K562 (cell line): ENCODE measurements at regions not wholly inside any gene's neighbourhood (a gene's known extent, or its start where the extent isn't known, plus 50 kb on each side); places are given as distances from the start of the nearest gene placed in this dataset.

Experiments used
- ATAC-seq: fragments of 200-7000 bp; cut with Tn5 transposase; 3 replicates; pipeline ENCODE4 v1.9.1; 2020; ENCODE audit warnings: moderate library complexity
- BruUV-seq: library from RNA; stranded (reverse); fragments of 400-500 nt; replicated peaks from 2 replicates; lab custom pipeline; 2021; lab: Mats Ljungman, UMichigan
- CTCF ChIA-PET: fragments of 300-600 bp; formaldehyde crosslinking; extraction: SDS; loops from one replicate; lab custom pipeline; 2021; ENCODE audit warnings: low intra/inter-chr PET ratio; lab: Yijun Ruan, JAX
- POLR2A ChIA-PET: fragments of 300-600, 350-650 bp; sonication (Branson Sonifier 250); formaldehyde crosslinking; extraction: SDS; loops from one replicate; lab custom pipeline; 2021; ENCODE audit warnings: antibody characterized with exemption, inconsistent platforms; lab: Yijun Ruan, JAX
- DNase-seq, 4 experiments: peaks; one replicate each; pipeline versions ENCODE4 v3.0.0 to v3.0.0-alpha.2; 2011 to 2018; ENCODE audit warnings: low spot score in 3 of 4, mixed read lengths in 3 of 4; ENCODE audit errors: extremely low read depth in 1 of 4
- FAIRE-seq: peaks from 2 replicates; lab custom pipeline; 2011; peaks lifted over from hg19 to GRCh38; lab: Jason Lieb, UNC
- H2AFZ ChIP-seq: 2 replicates; pipeline ENCODE4 v1.6.0; 2011; ENCODE audit warnings: low read depth, low read length, control low read depth, inconsistent platforms
- H3K27ac ChIP-seq: fragments of 200-600 bp; 3 replicates; pipeline ENCODE4 v1.8.0; 2011; ENCODE audit warnings: low read depth, mild to moderate bottlenecking, control low read depth, inconsistent platforms, low read length, moderate library complexity, mixed read lengths; ENCODE audit errors: extremely low read depth
- H3K27me3 ChIP-seq, 2 experiments: fragments of 300-600 bp in 1 of 2; 2 replicates in 1 of 2; 3 replicates in 1 of 2; pipeline versions ENCODE4 v1.6.0 to v1.8.0; 2011; ENCODE audit warnings: inconsistent platforms in 2 of 2, low read length in 2 of 2, mild to moderate bottlenecking in 1 of 2, mixed read lengths in 1 of 2, moderate library complexity in 1 of 2; ENCODE audit not compliant: control insufficient read depth in 2 of 2, insufficient read depth in 2 of 2
- H3K36me3 ChIP-seq: fragments of 300-600 bp; 3 replicates; pipeline ENCODE4 v1.8.0; 2011; ENCODE audit warnings: mild to moderate bottlenecking, low read length, inconsistent platforms; ENCODE audit not compliant: control insufficient read depth, insufficient read depth
- H3K4me1 ChIP-seq, 2 experiments: fragments of 200-600 bp in 1 of 2; replicated peaks in 1 of 2; 2 replicates in 1 of 2; 3 replicates in 1 of 2; pipeline versions ENCODE4 v1.5.1 to v1.8.0; 2011; ENCODE audit warnings: inconsistent platforms in 2 of 2, low read length in 2 of 2, mild to moderate bottlenecking in 1 of 2, mixed read lengths in 1 of 2, moderate library complexity in 1 of 2; ENCODE audit not compliant: control insufficient read depth in 2 of 2, insufficient read depth in 2 of 2
- H3K4me2 ChIP-seq: 2 replicates; pipeline ENCODE4 v1.6.1; 2011; ENCODE audit warnings: low read length, control low read depth, inconsistent platforms, mixed read lengths; ENCODE audit not compliant: insufficient read depth
- H3K4me3 ChIP-seq: fragments of 200-600 bp; sonication (generic), shearing (Covaris generic); 2 replicates; pipeline ENCODE4 v1.5.1; 2016; ENCODE audit warnings: control low read depth, inconsistent platforms
- H3K79me2 ChIP-seq: fragments of 200-600 bp; 3 replicates; pipeline ENCODE4 v1.8.0; 2011; ENCODE audit warnings: low read length, inconsistent platforms; ENCODE audit not compliant: control insufficient read depth, insufficient read depth
- H3K9ac ChIP-seq, 2 experiments: 2 replicates each; pipeline versions ENCODE4 v1.6.0 to v1.6.1; 2011; ENCODE audit warnings: low read depth in 2 of 2, low read length in 2 of 2, control low read depth in 1 of 2, inconsistent platforms in 1 of 2, mild to moderate bottlenecking in 1 of 2, mixed read lengths in 1 of 2; ENCODE audit not compliant: insufficient read depth in 1 of 2
- H3K9me1 ChIP-seq: one replicate; pipeline ENCODE4 v1.6.0; 2011; ENCODE audit warnings: inconsistent platforms, mild to moderate bottlenecking, low read length, moderate library complexity; ENCODE audit not compliant: control insufficient read depth, insufficient read depth
- H3K9me3 ChIP-seq: replicated peaks from 2 replicates; pipeline ENCODE4 v1.5.1; 2011; ENCODE audit warnings: low read depth, low read length, inconsistent platforms; ENCODE audit not compliant: control insufficient read depth, insufficient read depth
- H4K20me1 ChIP-seq: replicated peaks from 2 replicates; pipeline ENCODE4 v1.6.1; 2011; ENCODE audit warnings: low read length, inconsistent platforms, mixed read lengths; ENCODE audit not compliant: control insufficient read depth, insufficient read depth
- ARID4B ChIP-seq: sonication (generic); formaldehyde crosslinking; IDR thresholded peaks from 2 replicates; pipeline ENCODE4 v1.8.0; 2022; ENCODE audit warnings: mild to moderate bottlenecking, missing genetic modification reagents
- DEAF1 ChIP-seq: fragments of 450-650 bp; formaldehyde crosslinking; IDR thresholded peaks from 2 replicates; pipeline ENCODE4 v1.4.0; 2020; ENCODE audit warnings: mild to moderate bottlenecking, moderate library complexity
- GATAD2A ChIP-seq: fragments of 450-650 bp; IDR thresholded peaks from 2 replicates; pipeline ENCODE4 v1.6.1; 2017
- HOXB6 ChIP-seq: fragments of 250-450 bp; sonication (Bioruptor Pico); IDR thresholded peaks from 2 replicates; pipeline ENCODE4 v1.5.1; 2022; ENCODE audit warnings: mild to moderate bottlenecking, borderline replicate concordance
- MTA2 ChIP-seq: fragments of 450-650 bp; IDR thresholded peaks from 2 replicates; pipeline ENCODE4 v1.6.1; 2016; ENCODE audit warnings: low read depth
- NR2F6 ChIP-seq: fragments of 450-650 bp; formaldehyde crosslinking; IDR thresholded peaks from 2 replicates; pipeline ENCODE4 v1.4.0; 2020; ENCODE audit warnings: mild to moderate bottlenecking
- PHB2 ChIP-seq: fragments of 450-650 bp; IDR thresholded peaks from 2 replicates; pipeline ENCODE4 v1.6.1; 2017; ENCODE audit warnings: low read depth
- ZBTB7A ChIP-seq: IDR thresholded peaks from 2 replicates; pipeline ENCODE4 v1.6.1; 2011; ENCODE audit warnings: low read depth, mild to moderate bottlenecking, low read length, moderate library complexity, borderline replicate concordance; ENCODE audit not compliant: control insufficient read depth
- ZSCAN32 ChIP-seq: fragments of 450-650 bp; formaldehyde crosslinking; IDR thresholded peaks from 2 replicates; pipeline ENCODE4 v1.4.0; 2020; ENCODE audit warnings: mild to moderate bottlenecking, moderate library complexity
- WGBS: fragments of 100-300 bp; shearing (Covaris generic); methylation state at CpG from one replicate; pipeline ENCODE4 v1.1.6; 2016; ENCODE audit warnings: low coverage, mixed read lengths; ENCODE audit not compliant: insufficient coverage; ENCODE audit errors: missing lambda C conversion rate; 5-methylcytosine and 5-hydroxymethylcytosine counted together
- in situ Hi-C: fragments of 300-500 bp; cut with MboI; formaldehyde crosslinking; loops from 4 replicates; pipeline ENCODE4 v1.15.0; 2018; ENCODE audit warnings: inconsistent platforms, mixed read lengths
- intact Hi-C: fragments of 100-400 bp; cut with micrococcal nuclease; formaldehyde crosslinking; loops from 2 replicates; pipeline ENCODE4 v1.14.2; 2022

GRCh38 chr15:38065721-38066345 lies 131.4 kb downstream of the TMCO5A start:
- H3K4me2 ChIP-seq: no peak overlapping the region
- no TSS peak for BruUV-seq
- in situ Hi-C loops (no loop called here), intact Hi-C loops (no loop called here)
- H3K4me1 ChIP-seq: no peaks in the 10 kb centered on the region
- H3K36me3 ChIP-seq: no peaks in the 10 kb centered on the region
- no peaks in the 10 kb centered on the region for H3K9me3 ChIP-seq
- H3K9me1 ChIP-seq: no peaks in the 10 kb centered on the region
- ChIA-PET POLR2A (no interaction called here), CTCF (no interaction called here)
- no peak overlapping the region for H3K27ac ChIP-seq
- FAIRE-seq: no peak
- no peak overlapping the region for H2AFZ ChIP-seq
- no peak for ATAC-seq
- H4K20me1 ChIP-seq: no peaks in the 10 kb centered on the region
- H3K4me3 ChIP-seq: no peak overlapping the region
- TF ChIP-seq GATAD2A: no peak
- DNase-seq: no peak
- no peak overlapping the region for H3K9ac ChIP-seq
- H3K79me2 ChIP-seq: no peaks in the 10 kb centered on the region
- WGBS: 4% methylated on average over 5 of the region's 5 CpGs
- peaks cover 0 to 2% of the 10 kb centered on the region in 2 experiments; a peak in 2 of 5 replicates for H3K27me3 ChIP-seq

GRCh38 chr15:38066612-38067011 lies 132.2 kb downstream of the TMCO5A start:
- no peak for ATAC-seq
- BruUV-seq: no TSS peak
- intact Hi-C loops: no loop called here
- no peak for FAIRE-seq
- Histone ChIP-seq H3K36me3 (no peaks in the 10 kb centered on the region), H3K9me3 (no peaks in the 10 kb centered on the region), H3K27ac (no peak overlapping the region), H3K79me2 (no peaks in the 10 kb centered on the region), H3K4me3 (no peak overlapping the region), H3K9me1 (no peaks in the 10 kb centered on the region), H2AFZ (no peak overlapping the region), H3K4me2 (no peak overlapping the region), H3K4me1 (no peaks in the 10 kb centered on the region), H4K20me1 (no peaks in the 10 kb centered on the region), H3K9ac (no peak overlapping the region), H3K27me3 (peaks cover 3 to 4% of the 10 kb centered on the region in 2 experiments; a peak in 3 of 5 replicates)
- POLR2A ChIA-PET: no interaction called here
- in situ Hi-C loops: no loop called here
- CTCF ChIA-PET: no interaction called here
- 0% methylated on average over 3 of the region's 3 CpGs for WGBS
- no peak for DNase-seq
- TF ChIP-seq ZSCAN32 (CRISPR knock-in tag) (no peak), PHB2 (no peak), HOXB6 (CRISPR knock-in tag) (no peak), NR2F6 (no peak), DEAF1 (no peak), ZBTB7A (no peak), MTA2 (no peak), ARID4B (CRISPR knock-in tag) (no peak)
